GM12878 (cell line): ENCODE measurements at regions not wholly inside any gene's neighbourhood (a gene's known extent, or its start where the extent isn't known, plus 50 kb on each side); places are given as distances from the start of the nearest gene placed in this dataset.
A peak's percentile ranks its signal among the peaks of the same experiment; 100 is the strongest.

Experiments
- ATAC-seq: fragments of 200-7000 bp; cut with Tn5 transposase; 3 replicates; pipeline ENCODE4 v1.9.1; 2020; ENCODE audit warnings: mild to moderate bottlenecking, moderate library complexity
- BruUV-seq: library from RNA; stranded (reverse); fragments of 400-500 nt; replicated peaks from 2 replicates; lab custom pipeline; 2021; lab: Mats Ljungman, UMichigan
- CTCF ChIA-PET: fragments of 300-600 bp; sonication (Branson Sonifier 250); formaldehyde crosslinking; extraction: SDS; loops from one replicate; lab custom pipeline; 2021; ENCODE audit warnings: inconsistent platforms; lab: Yijun Ruan, JAX
- POLR2A ChIA-PET: fragments of 350-600 bp; formaldehyde crosslinking; extraction: SDS; loops from one replicate; lab custom pipeline; 2021; ENCODE audit warnings: inconsistent platforms; lab: Charles Lee
- RAD21 ChIA-PET: fragments of 300-600 bp; sonication (Branson Sonifier 250); formaldehyde crosslinking; loops from one replicate; lab custom pipeline; 2023; ENCODE audit warnings: antibody characterized with exemption; ENCODE audit not compliant: unreplicated experiment; lab: Charles Lee
- SMC1A ChIA-PET: fragments of 300-600 bp; sonication (Branson Sonifier 250); formaldehyde crosslinking; loops from one replicate; lab custom pipeline; 2023; ENCODE audit not compliant: unreplicated experiment, uncharacterized antibody; lab: Charles Lee
- DNase-seq: peaks from one replicate; pipeline ENCODE4 v3.0.0-alpha.2; 2011; ENCODE audit warnings: low read depth, low spot score
- FAIRE-seq: peaks from 3 replicates; lab custom pipeline; 2011; peaks lifted over from hg19 to GRCh38; lab: Jason Lieb, UNC
- H2AFZ ChIP-seq: 2 replicates; pipeline ENCODE4 v1.6.0; 2011; ENCODE audit warnings: low read depth, low read length, control low read depth; ENCODE audit not compliant: control insufficient read depth
- H3K27ac ChIP-seq: 2 replicates; pipeline ENCODE4 v1.5.1; 2011; ENCODE audit warnings: control low read depth; ENCODE audit not compliant: control insufficient read depth, insufficient read depth
- H3K27me3 ChIP-seq, 2 experiments: replicated peaks in 1 of 2; 2 replicates each; pipeline versions ENCODE4 v1.6.0 to v1.6.1; 2011; ENCODE audit warnings: low read length in 1 of 2; ENCODE audit not compliant: control insufficient read depth in 2 of 2, insufficient read depth in 2 of 2
- H3K36me3 ChIP-seq, 2 experiments: 2 replicates each; pipeline ENCODE4 v1.5.1; 2011; ENCODE audit warnings: low read length in 1 of 2; ENCODE audit not compliant: control insufficient read depth in 2 of 2, insufficient read depth in 2 of 2
- H3K4me1 ChIP-seq: 2 replicates; pipeline ENCODE4 v1.6.1; 2011; ENCODE audit warnings: mild to moderate bottlenecking, low read length, moderate library complexity, mixed read lengths; ENCODE audit not compliant: control insufficient read depth, insufficient read depth
- H3K4me2 ChIP-seq: 2 replicates; pipeline ENCODE4 v1.6.0; 2011; ENCODE audit warnings: control low read depth; ENCODE audit not compliant: control insufficient read depth, insufficient read depth
- H3K4me3 ChIP-seq: fragments of 200-600 bp; sonication (generic); 2 replicates; pipeline ENCODE4 v1.5.1; 2016
- H3K79me2 ChIP-seq: 2 replicates; pipeline ENCODE4 v1.6.0; 2011; ENCODE audit warnings: low read length; ENCODE audit not compliant: control insufficient read depth, insufficient read depth
- H3K9ac ChIP-seq: 2 replicates; pipeline ENCODE4 v1.8.0; 2011; ENCODE audit warnings: low read length, control low read depth, mixed read lengths; ENCODE audit not compliant: control insufficient read depth, insufficient read depth
- H3K9me3 ChIP-seq: replicated peaks from 3 replicates; pipeline ENCODE4 v1.5.1; 2011; ENCODE audit warnings: mild to moderate bottlenecking, low read length; ENCODE audit not compliant: control insufficient read depth, insufficient read depth
- H4K20me1 ChIP-seq: 2 replicates; pipeline ENCODE4 v1.6.0; 2011; ENCODE audit not compliant: control insufficient read depth, insufficient read depth
- ATF7 ChIP-seq: fragments of 450-650 bp; IDR thresholded peaks from 2 replicates; pipeline ENCODE4 v1.6.1; 2016; ENCODE audit warnings: low read depth, mild to moderate bottlenecking
- BCL11A ChIP-seq: IDR thresholded peaks from 2 replicates; pipeline ENCODE4 v1.6.1; 2011; ENCODE audit warnings: low read depth, low read length
- CBX5 ChIP-seq: sonication (generic); IDR thresholded peaks from 2 replicates; pipeline ENCODE4 v1.6.1; 2016; ENCODE audit warnings: low read depth, moderate library complexity, mild to moderate bottlenecking, inconsistent platforms
- DPF2 ChIP-seq: fragments of 450-650 bp; IDR thresholded peaks from 2 replicates; pipeline ENCODE4 v1.6.1; 2017; ENCODE audit warnings: mild to moderate bottlenecking
- EP300 ChIP-seq, 2 experiments: fragments of 150-350 bp in 1 of 2; IDR thresholded peaks; 2 replicates each; pipeline ENCODE4 v1.6.1; 2011 to 2012; ENCODE audit warnings: low read depth in 2 of 2, low read length in 2 of 2, borderline replicate concordance in 1 of 2, improper control_type of control experiment in 1 of 2, inconsistent platforms in 1 of 2; ENCODE audit not compliant: control insufficient read depth in 1 of 2
- HDGF ChIP-seq: fragments of 450-650 bp; IDR thresholded peaks from 2 replicates; pipeline ENCODE4 v1.6.1; 2016; ENCODE audit warnings: antibody characterized with exemption
- IKZF1 ChIP-seq: fragments of 450-650 bp; conservative IDR thresholded peaks from 2 replicates; pipeline ENCODE4 v1.6.1; 2017; ENCODE audit warnings: antibody characterized with exemption, mild to moderate bottlenecking
- JUNB ChIP-seq: IDR thresholded peaks from 2 replicates; pipeline ENCODE4 v1.6.1; 2016; ENCODE audit warnings: antibody characterized with exemption, mild to moderate bottlenecking
- JUND ChIP-seq: IDR thresholded peaks from 2 replicates; pipeline ENCODE4 v1.6.1; 2012; ENCODE audit warnings: low read depth, mild to moderate bottlenecking, low read length, improper control_type of control experiment, moderate library complexity
- KDM1A ChIP-seq: fragments of 200-600 bp; sonication (generic); IDR thresholded peaks from 2 replicates; pipeline ENCODE4 v1.6.1; 2016; ENCODE audit warnings: borderline replicate concordance
- MTA2 ChIP-seq: fragments of 450-650 bp; IDR thresholded peaks from 2 replicates; pipeline ENCODE4 v1.6.1; 2016; ENCODE audit warnings: low read depth, mild to moderate bottlenecking, moderate library complexity
- NFIC ChIP-seq: IDR thresholded peaks from 2 replicates; pipeline ENCODE4 v1.6.1; 2012; ENCODE audit warnings: low read depth, mild to moderate bottlenecking, inconsistent platforms, low read length, moderate library complexity
- NFXL1 ChIP-seq: fragments of 450-650 bp; IDR thresholded peaks from 2 replicates; pipeline ENCODE4 v1.6.1; 2017; ENCODE audit warnings: antibody characterized with exemption, mild to moderate bottlenecking, borderline replicate concordance
- NR2C1 ChIP-seq: fragments of 450-650 bp; IDR thresholded peaks from 2 replicates; pipeline ENCODE4 v1.6.1; 2017; ENCODE audit warnings: antibody characterized with exemption, mild to moderate bottlenecking, moderate library complexity
- PAX5 ChIP-seq: IDR thresholded peaks from 2 replicates; pipeline ENCODE4 v1.6.1; 2011; ENCODE audit warnings: low read depth, low read length, borderline replicate concordance
- PAX8 ChIP-seq: fragments of 450-650 bp; IDR thresholded peaks from 2 replicates; pipeline ENCODE4 v1.6.1; 2017; ENCODE audit warnings: mild to moderate bottlenecking, moderate library complexity
- PBX3 ChIP-seq: IDR thresholded peaks from 2 replicates; pipeline ENCODE4 v1.6.1; 2011; ENCODE audit warnings: mild to moderate bottlenecking, low read depth, low read length, moderate library complexity; ENCODE audit not compliant: insufficient replicate concordance
- PML ChIP-seq: IDR thresholded peaks from 2 replicates; pipeline ENCODE4 v1.6.1; 2012; ENCODE audit warnings: low read length, inconsistent platforms
- RAD51 ChIP-seq: fragments of 450-650 bp; IDR thresholded peaks from 2 replicates; pipeline ENCODE4 v1.6.1; 2016; ENCODE audit warnings: moderate library complexity, mild to moderate bottlenecking, inconsistent platforms
- SPI1 ChIP-seq: IDR thresholded peaks from 2 replicates; pipeline ENCODE4 v1.6.1; 2011; ENCODE audit warnings: low read depth, mild to moderate bottlenecking, low read length, moderate library complexity, borderline replicate concordance; ENCODE audit not compliant: insufficient read depth
- TCF12 ChIP-seq: IDR thresholded peaks from 2 replicates; pipeline ENCODE4 v1.6.1; 2011; ENCODE audit warnings: low read depth, mild to moderate bottlenecking, low read length
- ZNF24 ChIP-seq: fragments of 450-650 bp; IDR thresholded peaks from 2 replicates; pipeline ENCODE4 v1.6.1; 2017; ENCODE audit warnings: antibody characterized with exemption, mild to moderate bottlenecking
- WGBS: methylation state at CpG from one replicate; pipeline ENCODE4 v1.1.6; 2016; ENCODE audit warnings: low lambda C conversion rate; ENCODE audit not compliant: insufficient replicate concordance, insufficient coverage; ENCODE audit errors: missing lambda C conversion rate; 5-methylcytosine and 5-hydroxymethylcytosine counted together
- in situ Hi-C: fragments of 300-500 bp; cut with MboI; formaldehyde crosslinking; loops from 9 replicates; pipeline ENCODE4 v1.14.3; 2018; ENCODE audit warnings: mixed read lengths
- intact Hi-C: fragments of 100-400 bp; cut with micrococcal nuclease; formaldehyde crosslinking; loops from one replicate; pipeline ENCODE4 v1.14.2; 2022; ENCODE audit not compliant: unreplicated experiment
- TF ChIP-seq, protein P1 (sequence below): IDR thresholded peaks from 2 replicates; pipeline ENCODE4 v1.6.1; 2011; ENCODE audit warnings: low read depth, low read length, improper control_type of control experiment, borderline replicate concordance

DNA sequence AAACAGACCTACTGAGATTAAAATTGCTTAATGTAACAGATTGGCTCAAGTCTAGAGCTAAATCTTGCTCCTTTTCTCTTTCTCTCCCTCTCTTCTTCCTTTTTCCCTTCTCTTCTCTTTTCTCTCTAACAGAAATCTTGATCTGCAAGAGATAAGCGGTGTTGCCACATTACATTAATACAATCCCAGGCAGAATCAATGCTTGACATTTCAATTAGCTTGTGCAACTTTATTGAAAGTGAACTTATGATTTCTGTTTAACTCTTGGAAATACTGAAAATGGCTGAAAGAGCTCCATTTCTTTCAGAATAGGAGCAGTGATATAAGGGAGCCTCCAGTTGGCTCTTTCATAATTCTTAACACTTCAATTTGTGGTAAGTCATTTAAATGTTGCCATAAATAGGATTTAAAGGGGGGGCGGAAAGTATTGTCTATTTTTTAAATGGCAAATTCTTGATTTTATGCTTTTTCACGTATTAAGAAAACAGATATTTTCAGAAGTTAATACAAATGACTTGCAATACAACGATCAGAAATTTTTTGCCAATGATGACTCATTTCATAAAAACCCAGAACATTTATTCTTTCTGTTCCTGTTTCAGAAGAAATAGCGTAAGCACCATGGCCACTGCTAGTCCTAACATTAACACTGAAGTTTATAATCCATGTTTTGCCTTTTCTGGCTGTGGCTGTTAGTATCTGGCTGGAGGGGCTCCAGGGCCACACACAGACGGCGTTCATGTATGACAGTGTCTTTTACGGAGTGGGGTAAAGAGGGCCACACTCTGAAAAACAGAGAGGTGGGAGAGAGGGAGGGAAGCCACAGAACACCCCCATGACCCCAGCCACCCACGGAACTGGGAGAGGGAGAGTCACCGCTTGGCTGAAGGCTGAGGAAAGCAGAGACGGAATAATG lies 115.7 kb upstream of the FAT1 start:
- Histone ChIP-seq H3K36me3 (no peaks in the 10 kb centered on the region), H4K20me1 (no peaks in the 10 kb centered on the region), H3K79me2 (no peaks in the 10 kb centered on the region), H3K9me3 (no peaks in the 10 kb centered on the region), H3K4me3 (no peak overlapping the region), H3K27me3 (no peaks in the 10 kb centered on the region), H3K9ac (no peak overlapping the region), H2AFZ (no peak overlapping the region), H3K4me1 (no peaks in the 10 kb centered on the region), H3K27ac (no peak overlapping the region), H3K4me2 (no peak overlapping the region)
- intact Hi-C loops = no loop called here
- ChIA-PET CTCF (no interaction called here), RAD21 (no interaction called here), POLR2A (no interaction called here), SMC1A (no interaction called here)
- TF ChIP-seq PAX5 = no peak
- TF ChIP-seq NFXL1 = no peak
- 0 out of 4 replicates have a peak, but pooled peaks of 1 of the 2 experiments have one; percentile 27 for TF ChIP-seq EP300 (IDR thresholded peaks at IDR 0.05; ENCODE audit: borderline replicate concordance in 1 of 2, control insufficient read depth in 1 of 2, low read depth in 2 of 2, low read length in 2 of 2)
- 0 out of 2 replicates have a peak, but pooled peaks have one; percentile 13 for TF ChIP-seq IKZF1
- no peak for TF ChIP-seq RAD51
- no peak for TF ChIP-seq PAX8
- TF ChIP-seq NR2C1 = no peak
- TF ChIP-seq SPI1 = peak; percentile 78
- no peak for TF ChIP-seq HDGF
- peak; percentile 77; the same call in 1 of the 2 replicates for TF ChIP-seq JUND
- TF ChIP-seq DPF2 = 0 out of 2 replicates have a peak, but pooled peaks have one; percentile 49
- TF ChIP-seq PML = no peak
- peak; percentile 73 for TF ChIP-seq JUNB
- TF ChIP-seq PBX3 = no peak
- TF ChIP-seq, protein P1, sequence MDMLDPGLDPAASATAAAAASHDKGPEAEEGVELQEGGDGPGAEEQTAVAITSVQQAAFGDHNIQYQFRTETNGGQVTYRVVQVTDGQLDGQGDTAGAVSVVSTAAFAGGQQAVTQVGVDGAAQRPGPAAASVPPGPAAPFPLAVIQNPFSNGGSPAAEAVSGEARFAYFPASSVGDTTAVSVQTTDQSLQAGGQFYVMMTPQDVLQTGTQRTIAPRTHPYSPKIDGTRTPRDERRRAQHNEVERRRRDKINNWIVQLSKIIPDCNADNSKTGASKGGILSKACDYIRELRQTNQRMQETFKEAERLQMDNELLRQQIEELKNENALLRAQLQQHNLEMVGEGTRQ = no peak
- TF ChIP-seq ZNF24 = 0 out of 2 replicates have a peak, but pooled peaks have one; percentile 37
- TF ChIP-seq BCL11A = peak; percentile 36; the same call in 1 of the 2 replicates
- no peak for TF ChIP-seq NFIC
- no peak for TF ChIP-seq TCF12
- TF ChIP-seq ATF7 = peak; percentile 44
- TF ChIP-seq KDM1A = no peak
- no peak for TF ChIP-seq CBX5
- no peak for TF ChIP-seq MTA2
- FAIRE-seq (no peak), ATAC-seq (peak; percentile 91), DNase-seq (no peak)
- BruUV-seq = no TSS peak
- WGBS = 44% methylated on average over 11 of the region's 11 CpGs
- in situ Hi-C loops = no loop called here
